ENCODE measurements at regions not wholly inside any gene's neighbourhood (a gene's known extent, or its start where the extent isn't known, plus 50 kb on each side); places are given as distances from the start of the nearest gene placed in this dataset.

DNA sequence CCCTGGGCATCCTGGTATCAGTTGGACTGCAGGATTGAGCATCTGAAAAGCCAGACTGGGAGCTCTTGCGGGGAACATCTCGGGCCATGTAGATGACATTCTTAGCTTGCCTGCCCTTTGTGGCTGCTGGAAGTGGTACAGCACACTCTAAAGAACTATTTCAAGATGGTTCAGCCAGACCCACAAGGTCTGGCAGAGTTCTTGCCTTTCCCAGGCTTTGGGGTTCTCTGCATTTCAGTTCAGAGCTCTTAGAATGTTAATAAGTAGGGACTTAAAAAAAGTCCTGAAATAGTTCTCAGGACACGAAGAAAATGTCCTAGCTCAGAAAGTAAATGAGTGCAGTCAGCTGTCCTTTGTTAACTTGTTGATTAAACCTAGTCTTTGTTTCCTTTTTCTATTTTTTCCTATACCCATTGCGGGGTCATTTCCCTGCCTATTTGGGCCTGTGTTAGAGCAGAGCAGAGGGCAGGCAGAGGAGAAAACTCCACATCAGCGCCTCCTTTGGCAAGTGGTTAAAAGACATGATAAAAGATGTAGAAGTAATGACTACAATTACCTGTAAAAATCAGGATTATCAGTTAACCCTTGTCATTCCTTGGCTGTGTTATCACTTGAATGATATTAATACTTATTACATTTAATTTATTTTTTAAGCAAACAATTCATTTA is 291.5 kb downstream of the ZSWIM6 start:
- DNase-seq: no peak

DNA sequence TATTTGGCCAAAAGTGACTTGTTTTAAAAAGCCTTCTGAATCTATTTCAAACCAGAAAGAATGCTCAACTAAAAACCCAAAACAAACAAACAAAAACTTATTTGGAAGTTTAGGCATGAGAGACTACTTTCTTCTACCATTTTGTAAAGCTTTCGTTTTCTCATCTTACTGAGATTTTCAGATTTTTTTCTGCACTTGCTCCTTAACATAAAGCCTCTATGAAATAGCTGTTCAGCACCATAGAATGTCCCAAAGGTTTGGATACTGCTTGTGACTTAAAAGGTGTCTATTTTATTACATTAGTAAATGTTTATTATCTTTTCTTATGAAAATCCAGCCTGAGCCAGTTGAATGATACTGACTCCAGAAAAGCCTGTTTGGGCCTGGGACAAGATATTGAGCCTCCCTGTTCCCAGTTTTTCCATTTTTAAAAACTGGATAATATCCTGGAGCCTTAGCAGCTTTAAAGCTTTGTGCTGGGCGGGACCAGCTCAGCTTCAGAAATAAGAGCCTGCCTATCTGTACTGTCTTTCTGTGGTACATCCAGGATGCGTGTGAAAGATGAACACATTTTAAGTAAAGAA is 292.6 kb downstream of the ZSWIM6 start:
- no peak for DNase-seq

- no peak for DNase-seq
Measured at GRCh38 chr5:61625137-61625561, 293.1 kb downstream of the ZSWIM6 start.

DNA sequence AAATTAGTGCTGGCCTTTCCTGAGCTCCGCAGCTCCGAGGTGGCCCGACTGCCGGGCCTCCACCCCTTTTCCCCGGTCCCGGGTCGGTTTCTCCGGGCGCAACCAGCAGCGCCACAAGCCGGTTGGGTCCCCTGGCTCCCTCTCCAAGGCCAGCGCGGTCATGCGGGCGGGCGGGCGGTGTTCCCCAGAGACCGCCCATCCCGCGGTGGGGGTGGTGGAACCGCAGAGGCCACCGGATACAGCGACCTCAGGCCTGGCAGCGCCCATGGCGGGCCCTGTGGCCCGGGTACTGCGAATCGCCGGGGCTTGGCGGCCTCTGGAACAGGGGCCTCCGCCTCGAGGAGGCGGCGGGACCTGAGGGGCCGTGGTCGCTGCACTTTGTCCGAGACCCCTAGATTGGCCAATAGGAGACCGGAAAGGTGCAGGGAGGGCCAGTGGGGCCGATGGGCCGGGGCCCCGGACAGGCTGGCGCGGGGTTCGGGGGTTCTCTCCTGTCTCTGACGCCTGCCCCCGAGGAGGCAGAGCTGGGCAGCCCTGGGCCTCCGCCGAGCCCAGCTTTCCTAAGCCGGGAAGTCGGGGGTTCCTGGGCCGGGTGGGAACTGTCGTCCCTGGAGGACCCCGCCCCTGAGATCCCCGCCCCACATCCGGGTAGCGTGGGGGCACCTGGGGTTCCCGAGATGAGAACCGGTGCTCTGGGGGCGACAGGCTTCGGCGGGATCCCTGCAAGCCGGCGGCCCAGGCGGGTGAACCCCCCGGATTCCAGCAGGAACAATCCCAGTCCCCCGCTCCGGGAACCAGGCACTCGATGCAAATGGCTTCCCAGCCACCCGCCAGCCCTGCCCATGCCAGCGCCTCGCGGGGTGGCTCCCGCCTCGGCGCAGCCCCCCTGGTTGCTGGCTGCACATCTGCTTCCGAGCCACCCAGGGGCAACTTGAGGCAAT is 293.9 kb downstream of the ZSWIM6 start:
- no peak for DNase-seq

GRCh38 chr5:61626639-61627282 is 294.7 kb downstream of the ZSWIM6 start:
- DNase-seq: no peak

GRCh38 chr5:61627531-61627930 is 295.5 kb downstream of the ZSWIM6 start:
- DNase-seq: no peak

- DNase-seq: no peak
Measured at GRCh38 chr5:61630908-61631307, 298.9 kb downstream of the ZSWIM6 start.

- DNase-seq: no peak
Measured at GRCh38 chr5:61631438-61631941, 299.4 kb downstream of the ZSWIM6 start.

GRCh38 chr5:61632064-61632463 is 300.0 kb downstream of the ZSWIM6 start:
- DNase-seq: no peak

DNA sequence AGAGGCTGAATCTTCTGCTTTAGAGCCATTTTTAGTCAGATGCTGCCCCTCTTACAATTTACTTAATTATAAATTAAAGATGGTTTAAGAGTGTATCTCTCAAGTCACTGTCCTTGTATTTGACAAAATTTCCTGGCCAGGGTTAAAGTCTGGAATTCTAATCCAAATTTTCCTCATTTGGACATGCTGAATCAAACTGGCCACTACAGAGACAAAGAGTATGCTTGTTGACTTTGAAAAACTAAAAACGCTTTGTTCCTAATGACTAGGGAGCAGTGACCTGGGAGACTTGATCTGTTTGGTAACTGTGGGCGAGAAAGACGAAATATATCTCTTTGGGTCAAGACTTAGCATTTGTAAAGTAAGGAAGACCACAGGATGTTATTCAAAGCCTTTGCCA is 303.2 kb downstream of the ZSWIM6 start:
- DNase-seq: no peak

GRCh38 chr5:61637566-61637965 is 305.5 kb downstream of the ZSWIM6 start:
- DNase-seq: no peak

DNA sequence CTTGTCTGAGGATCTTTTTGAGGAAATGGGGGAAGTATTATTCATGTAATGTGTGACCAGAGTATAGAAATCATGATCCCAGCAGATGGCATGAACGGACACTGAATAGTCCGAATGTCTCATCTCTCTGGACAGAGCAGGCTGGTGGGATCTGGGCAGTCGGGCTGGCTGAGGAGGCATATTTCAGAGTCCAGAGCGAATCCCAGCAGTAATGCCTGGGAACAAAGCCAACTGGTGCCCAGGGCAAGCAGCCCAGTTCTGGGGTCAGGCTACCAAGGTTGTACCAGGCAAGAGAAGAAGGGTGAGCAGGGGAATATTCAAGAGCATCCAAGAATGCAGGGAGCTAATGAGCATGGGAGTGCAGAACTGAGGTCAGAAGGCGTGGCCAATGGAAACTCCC is 306.4 kb downstream of the ZSWIM6 start:
- no peak for DNase-seq

DNA sequence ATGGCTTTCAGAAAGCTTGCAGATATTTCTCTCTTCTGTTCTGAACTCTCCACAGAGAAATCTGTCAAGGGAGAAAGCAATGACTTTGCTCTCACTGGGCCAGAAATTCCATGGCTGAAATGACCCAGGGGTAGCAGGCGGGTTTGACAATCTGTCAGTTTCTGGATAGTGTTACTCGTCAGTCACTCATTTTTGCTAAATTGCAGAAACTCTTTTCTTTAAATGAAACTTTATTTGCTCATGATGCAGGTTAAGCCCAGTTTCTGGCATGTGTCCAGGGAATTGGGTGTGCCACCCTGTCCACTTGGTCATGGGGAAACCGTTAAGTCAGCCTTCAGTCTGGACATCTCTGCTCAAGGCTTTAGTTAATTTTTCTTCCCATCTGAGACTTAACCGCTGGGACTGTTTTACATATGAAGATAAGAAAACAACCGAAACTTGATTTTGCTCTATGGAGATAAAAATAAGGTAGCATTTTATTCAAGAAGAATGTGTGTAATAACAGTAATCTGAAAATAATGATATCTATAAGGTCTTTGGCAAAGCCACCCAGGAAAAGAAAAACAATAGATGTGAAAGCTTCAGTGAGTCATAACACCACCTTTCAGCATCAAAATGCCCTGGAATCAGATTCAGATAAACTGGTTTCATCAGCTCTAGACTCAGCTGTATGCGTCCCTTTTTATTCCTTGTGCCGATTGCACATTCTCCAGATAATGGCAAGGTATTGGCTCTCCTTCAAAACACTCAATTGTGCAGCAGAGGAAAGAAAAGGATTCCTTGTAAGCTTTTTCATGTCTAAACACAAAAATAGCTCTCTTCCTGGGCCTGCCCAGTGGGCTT is 308.3 kb downstream of the ZSWIM6 start:
- DNase-seq: no peak

- no peak for DNase-seq
Measured at GRCh38 chr5:61641748-61642565, 309.9 kb downstream of the ZSWIM6 start.

- DNase-seq: no peak
Measured at GRCh38 chr5:61647672-61648071, 315.6 kb downstream of the ZSWIM6 start.

GRCh38 chr5:61649231-61649630 is 317.2 kb downstream of the ZSWIM6 start:
- DNase-seq: no peak

GRCh38 chr5:61649971-61650370 is 317.9 kb downstream of the ZSWIM6 start:
- no peak for DNase-seq

DNA sequence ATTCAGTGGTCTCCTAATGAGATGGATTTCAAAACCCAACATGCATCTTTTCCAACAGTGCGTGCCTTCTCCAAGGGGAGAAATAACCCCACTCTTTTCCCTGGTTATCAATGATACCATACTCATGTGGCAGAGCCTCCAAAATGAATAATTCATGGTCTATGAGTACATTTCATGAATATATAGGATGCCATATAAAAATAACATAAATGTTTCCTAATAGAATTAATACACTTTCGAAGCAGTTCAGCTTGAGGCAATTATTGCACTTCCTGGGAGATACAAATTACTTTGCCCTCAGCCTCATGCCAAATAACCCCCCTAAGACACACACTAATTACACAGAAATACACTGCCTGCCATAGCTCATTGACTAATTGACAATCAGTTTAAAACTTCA is 318.6 kb downstream of the ZSWIM6 start:
- DNase-seq: no peak

- no peak for DNase-seq
Measured at GRCh38 chr5:61651195-61651594, 319.1 kb downstream of the ZSWIM6 start.

DNA sequence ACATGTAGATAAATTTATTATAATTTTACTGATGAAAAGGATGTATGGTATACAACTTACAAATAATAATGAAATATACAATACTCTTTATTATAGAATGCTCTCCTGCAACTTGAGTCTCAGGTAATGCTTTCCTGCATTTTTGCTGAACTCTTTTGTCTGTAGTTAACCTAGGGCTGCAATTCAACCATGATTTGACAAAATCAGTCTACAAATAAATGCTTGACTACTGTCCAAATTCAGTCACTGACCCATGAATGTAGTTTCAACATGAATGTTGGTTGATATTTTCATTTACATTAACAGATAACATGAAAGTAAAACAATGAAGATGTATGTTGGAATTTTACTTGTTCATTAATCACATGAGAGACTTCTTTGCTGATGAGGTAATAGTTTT is 320.9 kb downstream of the ZSWIM6 start:
- no peak for DNase-seq
